ENCODE measurements at regions not wholly inside any gene's neighbourhood (a gene's known extent, or its start where the extent isn't known, plus 50 kb on each side); places are given as distances from the start of the nearest gene placed in this dataset.

- DNase-seq: no peak
Observed at GRCh38 chr20:43863821-43864544, 50.7 kb upstream of the TOX2 start.

DNA sequence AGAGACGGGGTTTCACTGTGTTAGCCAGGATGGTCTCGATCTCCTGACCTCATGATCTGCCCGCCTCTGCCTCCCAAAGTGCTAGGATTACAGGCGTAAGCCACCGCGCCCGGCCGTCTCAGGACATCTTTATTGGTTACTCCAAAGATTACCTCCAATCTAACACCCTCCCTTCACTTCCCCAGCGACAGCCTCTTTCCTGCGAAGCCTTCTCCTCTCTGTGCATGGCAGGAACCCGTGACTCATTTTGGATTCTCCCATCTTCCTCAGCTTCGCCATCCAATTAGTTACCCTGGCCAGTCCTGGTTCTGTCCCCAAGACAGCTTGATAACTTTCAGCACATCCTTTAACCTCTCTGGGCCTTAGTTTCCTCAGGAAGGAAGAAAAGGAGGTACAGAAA lies 51.3 kb upstream of the TOX2 start:
- DNase-seq: no peak

- DNase-seq: no peak
Observed at GRCh38 chr20:43862438-43862837, 52.2 kb upstream of the TOX2 start.

GRCh38 chr20:43859994-43860393 lies 54.7 kb upstream of the TOX2 start:
- DNase-seq: no peak

GRCh38 chr20:43857932-43858331 lies 56.7 kb upstream of the TOX2 start:
- DNase-seq: no peak

DNA sequence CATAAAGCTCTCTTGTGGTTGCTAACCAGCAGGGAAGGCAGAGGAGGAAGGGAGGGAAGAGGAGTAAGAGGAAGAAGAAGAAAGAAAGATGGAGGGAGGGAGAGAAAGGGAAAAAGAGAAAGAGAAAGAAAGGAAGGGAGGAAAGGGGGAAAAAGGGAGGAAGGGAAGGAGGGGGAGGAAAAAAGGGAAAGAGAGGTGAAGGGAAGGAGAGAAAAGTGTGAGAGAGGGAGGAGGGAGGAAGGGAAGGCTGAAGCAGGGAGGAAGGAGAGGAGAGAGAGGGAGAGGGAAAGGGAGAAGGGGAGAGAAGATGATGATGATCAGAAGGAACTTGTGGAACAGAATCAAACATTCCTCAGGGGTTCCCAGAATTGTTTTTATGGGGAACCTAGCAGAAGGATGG lies 57.5 kb upstream of the TOX2 start:
- no peak for DNase-seq

GRCh38 chr20:43855803-43856202 lies 58.8 kb upstream of the TOX2 start:
- DNase-seq: no peak

GRCh38 chr20:43853918-43854317 lies 60.7 kb upstream of the TOX2 start:
- DNase-seq: no peak

DNA sequence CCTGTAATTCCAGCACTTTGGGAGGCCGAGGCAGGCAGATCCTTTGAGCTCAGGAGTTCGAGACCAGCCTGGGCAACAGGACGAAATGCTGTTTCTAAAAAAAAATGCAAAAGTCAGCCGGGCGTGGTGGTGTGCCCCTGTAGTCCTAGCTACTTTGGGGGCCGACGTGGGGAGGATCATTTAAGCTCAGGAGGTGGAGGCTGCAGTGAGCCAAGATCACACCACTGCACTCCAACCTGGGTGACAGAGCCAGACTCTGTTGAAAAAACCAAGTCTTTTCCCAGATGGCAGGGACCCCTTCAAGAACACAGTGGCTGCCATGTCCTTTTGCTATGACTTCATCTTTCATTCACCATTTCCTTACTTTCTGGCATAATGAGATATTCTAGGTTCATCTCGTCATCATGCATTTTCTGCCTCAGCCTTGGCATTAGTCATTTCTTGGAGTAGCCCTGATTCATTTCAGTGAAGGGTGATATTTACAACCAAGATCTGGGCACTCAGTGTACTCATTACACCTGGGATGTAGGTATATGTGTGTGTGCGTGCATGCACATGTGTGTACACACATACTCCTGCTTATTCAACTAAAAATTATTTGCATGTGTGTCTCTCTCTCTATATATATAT lies 61.4 kb upstream of the TOX2 start:
- DNase-seq: no peak

GRCh38 chr20:43849496-43850186 lies 65.0 kb upstream of the TOX2 start:
- no peak for DNase-seq

GRCh38 chr20:43846516-43846905 lies 68.1 kb upstream of the TOX2 start:
- DNase-seq: peak; percentile 41

GRCh38 chr20:43844778-43845614 lies 69.7 kb upstream of the TOX2 start:
- DNase-seq: peak; percentile 40

DNA sequence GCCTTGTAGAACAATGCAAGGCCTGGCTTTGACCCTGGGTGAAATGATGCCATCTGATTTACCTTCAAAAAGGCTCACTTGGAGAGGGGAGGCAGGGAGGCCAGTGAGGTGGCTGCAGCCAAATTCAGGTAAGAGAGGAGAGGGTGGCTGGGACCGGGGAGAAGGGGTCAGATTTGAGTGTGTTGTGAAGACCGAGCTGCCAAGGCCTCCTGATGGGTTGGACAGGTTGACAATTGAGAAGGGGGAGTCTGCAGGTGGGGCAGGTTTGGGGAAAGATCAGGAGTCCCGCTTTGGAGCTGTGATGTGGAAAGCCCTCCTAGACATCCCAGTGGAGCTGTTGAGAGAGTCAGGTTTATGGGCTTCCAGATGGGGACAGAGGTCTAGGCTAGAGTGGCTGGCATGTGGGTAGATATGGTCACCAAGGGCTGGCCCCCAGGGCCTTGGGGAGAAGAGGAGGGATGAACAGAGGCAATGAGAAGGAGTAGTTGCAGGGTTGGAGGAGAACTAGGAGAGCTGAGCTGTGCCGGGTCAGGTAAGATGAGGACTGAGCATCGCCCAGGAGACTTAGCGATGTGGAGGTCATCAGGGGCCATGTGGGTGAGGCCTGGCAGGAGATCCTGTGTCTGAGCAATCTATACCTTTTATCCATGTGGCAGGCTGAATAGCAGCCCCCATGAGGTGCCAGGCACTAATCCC lies 70.5 kb upstream of the TOX2 start:
- no peak for DNase-seq

DNA sequence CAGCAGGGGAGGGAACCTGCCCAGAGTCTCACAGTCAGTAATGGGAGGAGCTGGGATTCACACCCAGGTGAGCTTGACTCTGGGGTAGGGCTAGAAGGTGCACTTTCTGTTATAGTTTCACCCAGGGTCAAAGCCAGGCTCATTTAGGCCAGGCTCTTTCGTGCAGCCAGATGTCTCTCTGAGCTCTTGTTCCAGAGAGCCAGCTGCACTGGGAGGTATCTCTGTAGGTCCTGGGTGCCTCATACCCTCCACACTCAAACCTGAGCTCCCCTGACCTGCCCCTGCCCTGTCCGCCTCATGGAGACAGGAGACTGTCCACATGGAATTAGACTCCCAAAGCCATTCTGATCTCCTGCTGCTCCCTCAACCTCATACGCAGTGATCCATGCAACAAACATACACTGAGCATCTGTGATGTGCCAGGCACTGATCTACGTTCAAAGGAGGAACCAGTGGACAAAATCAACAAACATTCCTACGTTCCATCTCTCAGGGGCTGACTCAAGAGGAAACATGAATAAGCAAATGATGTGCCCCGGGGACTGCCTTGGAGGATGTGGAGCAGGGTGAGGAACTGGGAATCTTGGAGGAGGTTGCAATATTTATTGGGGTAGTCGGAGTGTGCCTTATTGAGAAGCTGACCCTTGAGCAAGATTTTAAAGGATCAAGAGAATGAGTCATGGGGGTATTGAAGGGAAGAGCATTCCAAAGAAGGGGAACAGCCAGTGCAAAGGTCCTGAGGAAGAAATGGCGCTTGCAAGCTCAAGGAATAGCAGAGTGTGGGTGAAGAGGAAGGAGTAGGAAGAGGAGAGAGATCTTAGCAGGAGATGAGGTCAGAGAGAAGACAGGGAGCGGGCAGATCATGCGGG lies 71.3 kb upstream of the TOX2 start:
- no peak for DNase-seq

- DNase-seq: no peak
Observed at GRCh38 chr20:43842126-43843020, 72.3 kb upstream of the TOX2 start.

DNA sequence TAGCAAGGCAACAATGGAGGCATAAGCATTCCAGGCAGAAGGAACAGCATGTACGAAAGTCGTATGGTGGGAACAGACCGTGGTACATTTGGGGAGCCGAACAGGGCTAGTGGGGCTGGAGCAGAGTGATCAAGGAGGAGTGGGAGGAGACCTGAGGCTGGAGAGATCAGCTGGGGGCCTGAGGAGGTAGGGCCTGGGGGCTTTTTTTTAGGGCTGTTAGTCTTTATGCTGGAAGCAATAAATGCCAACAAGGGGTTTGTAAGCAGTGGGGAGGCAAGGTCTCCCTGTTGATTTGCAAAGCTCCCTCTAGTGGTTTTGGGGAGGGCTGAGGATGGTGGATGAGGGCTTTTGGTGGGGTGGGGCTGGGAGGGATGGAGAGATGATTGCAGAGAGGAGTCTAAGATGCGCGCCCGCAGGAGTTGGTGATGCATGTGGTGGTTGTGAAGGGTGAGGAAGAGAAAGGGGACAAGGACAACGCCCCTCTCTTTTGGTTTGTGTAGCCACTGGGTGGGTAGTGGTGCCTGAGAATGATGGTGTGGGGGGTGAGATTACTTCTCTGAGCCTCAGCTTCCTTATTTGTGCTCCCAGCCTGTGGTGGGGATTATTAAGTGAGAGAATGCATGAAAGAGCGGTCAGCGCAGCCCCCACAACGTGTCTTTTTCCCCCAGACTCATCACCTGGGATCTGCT lies 74.1 kb upstream of the TOX2 start:
- DNase-seq: peak; percentile 78

DNA sequence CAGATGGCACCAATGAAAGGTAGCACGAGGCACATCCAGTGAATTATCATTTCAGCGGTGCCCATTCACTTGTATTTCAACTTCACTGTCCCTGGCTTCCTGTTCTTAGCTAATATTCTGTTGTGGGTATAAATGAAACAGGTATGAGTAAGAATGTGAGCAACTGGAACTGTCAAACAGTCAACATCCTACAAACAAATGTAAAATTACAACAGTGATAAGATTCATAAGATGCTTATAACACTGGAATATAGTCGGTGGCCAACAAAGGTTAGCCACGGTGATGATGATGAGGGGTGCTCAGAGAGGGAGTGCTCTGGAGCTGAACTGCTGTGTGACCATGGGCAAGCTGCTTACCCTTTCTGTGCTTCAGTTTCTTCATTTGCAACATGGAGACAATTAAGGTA lies 74.9 kb upstream of the TOX2 start:
- DNase-seq: peak; percentile 83

DNA sequence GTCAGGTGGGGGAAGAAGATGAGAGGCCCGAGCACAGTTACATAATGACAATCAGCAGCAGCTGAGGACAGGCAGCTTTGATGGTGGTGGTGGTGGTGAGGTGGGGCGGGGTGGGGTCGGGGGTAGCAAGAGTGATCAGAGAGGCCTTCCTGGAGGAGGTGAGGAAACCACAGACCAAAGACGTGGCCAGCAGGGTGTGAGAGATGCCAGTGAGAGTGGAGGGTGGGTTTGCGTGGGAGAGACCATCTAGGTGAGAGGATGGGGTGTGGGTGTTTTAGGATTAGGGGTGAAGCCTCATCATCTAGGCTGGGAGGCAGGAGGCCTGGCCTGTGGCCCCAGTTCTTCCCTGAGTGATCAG lies 76.0 kb upstream of the TOX2 start:
- DNase-seq: peak; percentile 62

GRCh38 chr20:43837856-43838702 lies 76.6 kb upstream of the TOX2 start:
- DNase-seq: no peak
